ENCODE measurements at regions not wholly inside any gene's neighbourhood (a gene's known extent, or its start where the extent isn't known, plus 50 kb on each side); places are given as distances from the start of the nearest gene placed in this dataset.
A peak's percentile ranks its signal among the peaks of the same experiment; 100 is the strongest.

DNA sequence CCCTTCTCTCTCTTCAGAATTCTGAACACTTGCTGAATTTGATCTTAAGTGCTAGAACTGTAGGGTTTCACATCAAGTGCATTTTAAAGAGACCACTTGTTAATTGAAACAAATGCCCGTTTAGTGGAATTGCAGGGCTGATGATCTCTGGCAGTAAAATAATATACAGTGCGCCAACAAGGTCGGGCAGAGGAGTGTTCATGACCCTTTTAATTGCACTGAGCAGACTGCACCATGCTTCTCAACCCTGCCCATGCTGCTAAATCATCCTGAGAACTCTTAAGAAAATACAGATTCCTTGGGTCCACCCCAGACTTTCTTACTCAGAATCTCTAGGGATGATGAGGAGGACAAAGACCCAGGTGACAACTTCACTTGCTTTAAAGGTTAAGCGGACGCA is 73.5 kb downstream of the SC5D start:
- no peaks in the 10 kb centered on the region for H3K9me2 ChIP-seq (ENCODE audit: low read depth, low read length)
- peaks cover 53% of the 10 kb centered on the region for H3K4me1 ChIP-seq (ENCODE audit: insufficient read depth, low read length, severe bottlenecking)
- no peaks in the 10 kb centered on the region; the same call in 1 of the 2 replicates for H3K36me3 ChIP-seq (ENCODE audit: insufficient read depth, low read length)
- H3K27me3 ChIP-seq (ENCODE audit: insufficient read depth, low read length), result no peaks in the 10 kb centered on the region
- no peak overlapping the region for H2AFZ ChIP-seq (ENCODE audit: low read length)
- no peaks in the 10 kb centered on the region for H3K79me2 ChIP-seq (ENCODE audit: insufficient read depth, low read length)
- no peak overlapping the region for H3K9ac ChIP-seq (ENCODE audit: low read length)
- no peaks in the 10 kb centered on the region for H4K20me1 ChIP-seq (ENCODE audit: insufficient read depth, low read length)
- H3F3A ChIP-seq (ENCODE audit: insufficient read depth, low read length), result no peaks in the 10 kb centered on the region
- H3K27ac ChIP-seq (ENCODE audit: low read depth, low read length, poor library complexity, severe bottlenecking), result peak overlapping the region; percentile 100
- H3K9me3 ChIP-seq (ENCODE audit: low read length), result no peaks in the 10 kb centered on the region; the same call in 1 of the 2 replicates
- no peak overlapping the region for H3K4me3 ChIP-seq (ENCODE audit: low read depth, low read length, poor library complexity, severe bottlenecking)
- H3K4me2 ChIP-seq (ENCODE audit: low read length), result no peak overlapping the region
- TF ChIP-seq EZH2 (IDR thresholded peaks at IDR 0.05; ENCODE audit: borderline replicate concordance, low read length), result no peak
- TF ChIP-seq, protein P1, sequence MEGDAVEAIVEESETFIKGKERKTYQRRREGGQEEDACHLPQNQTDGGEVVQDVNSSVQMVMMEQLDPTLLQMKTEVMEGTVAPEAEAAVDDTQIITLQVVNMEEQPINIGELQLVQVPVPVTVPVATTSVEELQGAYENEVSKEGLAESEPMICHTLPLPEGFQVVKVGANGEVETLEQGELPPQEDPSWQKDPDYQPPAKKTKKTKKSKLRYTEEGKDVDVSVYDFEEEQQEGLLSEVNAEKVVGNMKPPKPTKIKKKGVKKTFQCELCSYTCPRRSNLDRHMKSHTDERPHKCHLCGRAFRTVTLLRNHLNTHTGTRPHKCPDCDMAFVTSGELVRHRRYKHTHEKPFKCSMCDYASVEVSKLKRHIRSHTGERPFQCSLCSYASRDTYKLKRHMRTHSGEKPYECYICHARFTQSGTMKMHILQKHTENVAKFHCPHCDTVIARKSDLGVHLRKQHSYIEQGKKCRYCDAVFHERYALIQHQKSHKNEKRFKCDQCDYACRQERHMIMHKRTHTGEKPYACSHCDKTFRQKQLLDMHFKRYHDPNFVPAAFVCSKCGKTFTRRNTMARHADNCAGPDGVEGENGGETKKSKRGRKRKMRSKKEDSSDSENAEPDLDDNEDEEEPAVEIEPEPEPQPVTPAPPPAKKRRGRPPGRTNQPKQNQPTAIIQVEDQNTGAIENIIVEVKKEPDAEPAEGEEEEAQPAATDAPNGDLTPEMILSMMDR (IDR thresholded peaks at IDR 0.05; ENCODE audit: low read length), result no peak

DNA sequence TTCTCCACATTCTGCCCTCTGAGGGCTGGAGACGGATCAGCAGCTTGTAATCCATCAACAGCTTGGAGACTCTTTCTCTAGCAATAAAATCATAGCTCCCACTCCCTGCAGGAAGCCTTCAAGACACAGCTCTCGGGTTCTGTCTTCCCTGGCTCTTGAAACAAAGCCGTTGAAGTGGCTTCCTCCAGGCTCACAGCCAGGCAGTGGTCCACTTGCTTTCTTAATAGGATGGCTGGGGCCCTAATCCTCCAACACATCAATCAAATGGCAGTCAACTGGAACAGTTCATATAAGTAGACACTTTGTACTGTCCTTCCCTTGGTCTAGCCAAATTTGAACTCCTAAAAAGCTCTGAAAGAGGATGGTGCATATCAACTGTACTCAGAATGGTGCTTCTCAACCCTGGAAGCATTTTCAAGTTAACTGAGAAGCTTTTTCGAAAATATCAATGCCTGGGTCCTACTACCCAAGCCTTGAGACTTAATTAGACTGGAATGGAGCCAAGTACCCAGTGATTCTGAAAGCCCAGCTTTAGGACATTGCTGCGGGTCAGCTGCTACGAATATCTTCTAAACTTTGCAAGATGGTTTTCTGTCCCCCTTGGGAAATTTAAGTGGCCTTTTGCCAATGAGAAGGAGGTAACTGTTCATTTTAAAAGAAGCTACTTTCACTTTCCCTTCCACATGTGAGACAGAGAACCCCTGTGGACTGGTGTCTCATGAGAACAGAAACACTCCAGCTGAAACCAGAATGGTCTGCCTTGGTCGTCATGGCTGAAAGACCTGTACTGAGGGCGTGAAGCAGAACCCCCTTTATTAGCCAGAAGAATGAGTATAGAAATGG is 74.7 kb downstream of the SC5D start:
- peak overlapping the region; percentile 67 for H3K9ac ChIP-seq (ENCODE audit: low read length)
- H3K4me3 ChIP-seq (ENCODE audit: low read depth, low read length, poor library complexity, severe bottlenecking), result peak overlapping the region; percentile 48
- no peaks in the 10 kb centered on the region for H3K9me2 ChIP-seq (ENCODE audit: low read depth, low read length)
- peak overlapping the region; percentile 100 for H3K27ac ChIP-seq (ENCODE audit: low read depth, low read length, poor library complexity, severe bottlenecking)
- no peaks in the 10 kb centered on the region for H3F3A ChIP-seq (ENCODE audit: insufficient read depth, low read length)
- no peaks in the 10 kb centered on the region; the same call in 1 of the 2 replicates for H3K9me3 ChIP-seq (ENCODE audit: low read length)
- no peaks in the 10 kb centered on the region for H4K20me1 ChIP-seq (ENCODE audit: insufficient read depth, low read length)
- no peak overlapping the region for H2AFZ ChIP-seq (ENCODE audit: low read length)
- peaks cover 65% of the 10 kb centered on the region for H3K4me1 ChIP-seq (ENCODE audit: insufficient read depth, low read length, severe bottlenecking)
- H3K79me2 ChIP-seq (ENCODE audit: insufficient read depth, low read length), result no peaks in the 10 kb centered on the region
- H3K36me3 ChIP-seq (ENCODE audit: insufficient read depth, low read length), result no peaks in the 10 kb centered on the region; the same call in 1 of the 2 replicates
- peak overlapping the region; percentile 77 for H3K4me2 ChIP-seq (ENCODE audit: low read length)
- no peak for TF ChIP-seq EZH2 (IDR thresholded peaks at IDR 0.05; ENCODE audit: borderline replicate concordance, low read length)
- TF ChIP-seq, protein P1 (IDR thresholded peaks at IDR 0.05; ENCODE audit: low read length), result no peak
- no peaks in the 10 kb centered on the region for H3K27me3 ChIP-seq (ENCODE audit: insufficient read depth, low read length)

DNA sequence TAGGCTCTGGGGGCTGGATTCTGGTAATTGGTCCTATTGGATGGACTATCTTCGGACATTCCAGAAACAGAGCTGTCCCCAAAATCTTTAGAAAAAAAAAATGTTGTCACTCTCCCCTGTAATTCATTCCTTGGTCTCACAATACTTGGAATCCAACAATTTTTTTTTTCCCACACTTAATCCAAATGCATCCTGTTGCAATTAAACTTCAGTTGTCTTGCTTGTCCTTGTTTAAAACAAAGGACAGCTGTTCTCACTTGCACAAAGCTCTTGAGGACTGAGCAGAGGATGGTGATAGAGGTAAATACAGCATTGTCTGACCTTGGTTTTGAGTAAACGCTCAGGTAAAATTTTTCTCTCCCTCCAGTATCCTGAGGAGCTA is 75.3 kb downstream of the SC5D start:
- no peaks in the 10 kb centered on the region; the same call in 1 of the 2 replicates for H3K9me3 ChIP-seq (ENCODE audit: low read length)
- H3K36me3 ChIP-seq (ENCODE audit: insufficient read depth, low read length), result no peaks in the 10 kb centered on the region; the same call in 1 of the 2 replicates
- peak overlapping the region; percentile 48 for H3K4me3 ChIP-seq (ENCODE audit: low read depth, low read length, poor library complexity, severe bottlenecking)
- no peaks in the 10 kb centered on the region for H3K27me3 ChIP-seq (ENCODE audit: insufficient read depth, low read length)
- no peaks in the 10 kb centered on the region for H3K9me2 ChIP-seq (ENCODE audit: low read depth, low read length)
- peak overlapping the region; percentile 100 for H3K27ac ChIP-seq (ENCODE audit: low read depth, low read length, poor library complexity, severe bottlenecking)
- peak overlapping the region; percentile 67 for H3K9ac ChIP-seq (ENCODE audit: low read length)
- no peaks in the 10 kb centered on the region for H4K20me1 ChIP-seq (ENCODE audit: insufficient read depth, low read length)
- no peaks in the 10 kb centered on the region for H3K79me2 ChIP-seq (ENCODE audit: insufficient read depth, low read length)
- TF ChIP-seq, protein P1 (IDR thresholded peaks at IDR 0.05; ENCODE audit: low read length), result no peak
- no peak for TF ChIP-seq EZH2 (IDR thresholded peaks at IDR 0.05; ENCODE audit: borderline replicate concordance, low read length)
- no peaks in the 10 kb centered on the region for H3F3A ChIP-seq (ENCODE audit: insufficient read depth, low read length)
- H2AFZ ChIP-seq (ENCODE audit: low read length), result no peak overlapping the region
- peaks cover 71% of the 10 kb centered on the region for H3K4me1 ChIP-seq (ENCODE audit: insufficient read depth, low read length, severe bottlenecking)
- H3K4me2 ChIP-seq (ENCODE audit: low read length), result peak overlapping the region; percentile 77
